GM23248 (cell line): ENCODE measurements at regions not wholly inside any gene's neighbourhood (a gene's known extent, or its start where the extent isn't known, plus 50 kb on each side); places are given as distances from the start of the nearest gene placed in this dataset.

Experiments
- EZH2 ChIP-seq: fragments of 200-600 bp; sonication (generic); IDR thresholded peaks from 2 replicates; pipeline ENCODE4 v1.6.1; 2018; ENCODE audit warnings: antibody characterized with exemption, mild to moderate bottlenecking; ENCODE audit not compliant: insufficient read depth, poor library complexity, severe bottlenecking
- EZH2phosphoT487 ChIP-seq: fragments of 200-600 bp; sonication (generic); IDR thresholded peaks from 2 replicates; pipeline ENCODE4 v1.6.1; 2018; ENCODE audit warnings: antibody characterized with exemption, moderate library complexity, mild to moderate bottlenecking, low read depth; ENCODE audit not compliant: insufficient read depth

- TF ChIP-seq EZH2phosphoT487 (no peak), EZH2 (no peak)
These were observed 178.1 kb upstream of the CCL2 start for GRCh38 chr17:34076743-34077631.
